ENCODE measurements at regions not wholly inside any gene's neighbourhood (a gene's known extent, or its start where the extent isn't known, plus 50 kb on each side); places are given as distances from the start of the nearest gene placed in this dataset.

DNA sequence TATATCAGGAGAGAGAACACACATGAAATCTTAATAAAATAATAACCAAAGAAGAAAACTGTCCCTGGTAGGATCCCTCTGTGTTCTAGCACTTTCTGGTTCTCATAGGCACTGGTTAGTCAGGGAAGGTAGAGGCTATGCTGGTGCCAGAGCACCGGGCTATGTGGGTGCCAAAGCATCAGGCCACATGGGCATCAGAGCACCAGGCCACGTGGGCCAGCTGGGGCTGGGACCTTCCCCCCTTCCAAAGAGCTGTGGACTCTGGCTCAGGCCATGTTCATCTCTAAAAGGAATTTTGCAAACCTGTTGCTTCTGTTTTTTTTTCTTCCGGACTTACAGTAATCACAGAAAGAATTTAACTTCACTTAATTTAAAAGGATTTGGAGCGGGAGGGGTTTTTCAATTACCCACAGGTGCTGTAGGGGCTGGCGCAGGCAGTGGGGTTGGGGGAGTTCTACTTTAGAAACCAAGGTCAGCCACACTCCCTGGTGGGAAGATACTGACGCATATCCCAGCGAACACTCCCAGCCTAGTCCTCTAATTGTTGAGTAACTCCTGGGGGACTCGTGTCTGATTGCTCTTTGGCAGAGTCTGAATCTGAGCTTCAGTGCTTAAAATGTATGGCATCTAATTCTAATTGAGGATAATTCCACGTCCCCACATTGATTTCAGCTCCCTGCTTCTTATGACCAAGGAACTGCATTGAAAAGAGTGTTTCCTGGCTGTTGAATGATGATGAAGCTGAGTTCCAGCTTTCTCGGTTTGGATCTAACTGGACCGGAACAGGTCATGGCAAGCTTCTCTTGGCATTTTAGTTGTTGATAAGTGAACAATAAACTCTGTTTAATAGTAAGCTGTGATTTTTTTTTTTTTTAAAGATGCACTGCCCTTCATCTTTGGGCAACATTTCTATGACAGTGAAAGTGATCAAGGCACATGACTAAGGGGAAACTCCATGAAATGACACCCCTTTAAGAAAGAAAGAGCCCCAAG lies 110.7 kb upstream of the FZD8 start:
- TF ChIP-seq, protein P1, sequence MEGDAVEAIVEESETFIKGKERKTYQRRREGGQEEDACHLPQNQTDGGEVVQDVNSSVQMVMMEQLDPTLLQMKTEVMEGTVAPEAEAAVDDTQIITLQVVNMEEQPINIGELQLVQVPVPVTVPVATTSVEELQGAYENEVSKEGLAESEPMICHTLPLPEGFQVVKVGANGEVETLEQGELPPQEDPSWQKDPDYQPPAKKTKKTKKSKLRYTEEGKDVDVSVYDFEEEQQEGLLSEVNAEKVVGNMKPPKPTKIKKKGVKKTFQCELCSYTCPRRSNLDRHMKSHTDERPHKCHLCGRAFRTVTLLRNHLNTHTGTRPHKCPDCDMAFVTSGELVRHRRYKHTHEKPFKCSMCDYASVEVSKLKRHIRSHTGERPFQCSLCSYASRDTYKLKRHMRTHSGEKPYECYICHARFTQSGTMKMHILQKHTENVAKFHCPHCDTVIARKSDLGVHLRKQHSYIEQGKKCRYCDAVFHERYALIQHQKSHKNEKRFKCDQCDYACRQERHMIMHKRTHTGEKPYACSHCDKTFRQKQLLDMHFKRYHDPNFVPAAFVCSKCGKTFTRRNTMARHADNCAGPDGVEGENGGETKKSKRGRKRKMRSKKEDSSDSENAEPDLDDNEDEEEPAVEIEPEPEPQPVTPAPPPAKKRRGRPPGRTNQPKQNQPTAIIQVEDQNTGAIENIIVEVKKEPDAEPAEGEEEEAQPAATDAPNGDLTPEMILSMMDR (IDR thresholded peaks at IDR 0.05), result no peak
- TF ChIP-seq POLR2AphosphoS5 (IDR thresholded peaks at IDR 0.05), result no peak
- TF ChIP-seq POLR2A (IDR thresholded peaks at IDR 0.05), result no peak
